ENCODE measurements at regions not wholly inside any gene's neighbourhood (a gene's known extent, or its start where the extent isn't known, plus 50 kb on each side); places are given as distances from the start of the nearest gene placed in this dataset.

- TF ChIP-seq, protein P1, sequence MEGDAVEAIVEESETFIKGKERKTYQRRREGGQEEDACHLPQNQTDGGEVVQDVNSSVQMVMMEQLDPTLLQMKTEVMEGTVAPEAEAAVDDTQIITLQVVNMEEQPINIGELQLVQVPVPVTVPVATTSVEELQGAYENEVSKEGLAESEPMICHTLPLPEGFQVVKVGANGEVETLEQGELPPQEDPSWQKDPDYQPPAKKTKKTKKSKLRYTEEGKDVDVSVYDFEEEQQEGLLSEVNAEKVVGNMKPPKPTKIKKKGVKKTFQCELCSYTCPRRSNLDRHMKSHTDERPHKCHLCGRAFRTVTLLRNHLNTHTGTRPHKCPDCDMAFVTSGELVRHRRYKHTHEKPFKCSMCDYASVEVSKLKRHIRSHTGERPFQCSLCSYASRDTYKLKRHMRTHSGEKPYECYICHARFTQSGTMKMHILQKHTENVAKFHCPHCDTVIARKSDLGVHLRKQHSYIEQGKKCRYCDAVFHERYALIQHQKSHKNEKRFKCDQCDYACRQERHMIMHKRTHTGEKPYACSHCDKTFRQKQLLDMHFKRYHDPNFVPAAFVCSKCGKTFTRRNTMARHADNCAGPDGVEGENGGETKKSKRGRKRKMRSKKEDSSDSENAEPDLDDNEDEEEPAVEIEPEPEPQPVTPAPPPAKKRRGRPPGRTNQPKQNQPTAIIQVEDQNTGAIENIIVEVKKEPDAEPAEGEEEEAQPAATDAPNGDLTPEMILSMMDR (IDR thresholded peaks at IDR 0.05 in 8 of 11, conservative IDR thresholded peaks at IDR 0.05 in 3 of 11) = no peak
- TF ChIP-seq POLR2A (IDR thresholded peaks at IDR 0.05) = no peak
Observed at GRCh38 chrX:79704325-79704724, 310.2 kb upstream of the TBX22 start.

Measured in spleen (tissue), 7 donors.